ENCODE measurements at regions not wholly inside any gene's neighbourhood (a gene's known extent, or its start where the extent isn't known, plus 50 kb on each side); places are given as distances from the start of the nearest gene placed in this dataset.

GRCh38 chr9:108543251-108543778 lies 312.5 kb downstream of the ACTL7B start:
- DNase-seq = no peak
- Histone ChIP-seq H3K4me1 (ENCODE audit: control extremely low read depth in 1 of 4, control insufficient read depth in 4 of 4, insufficient read depth in 4 of 4, low read length in 3 of 4) (no peaks in the 10 kb centered on the region), H3K36me3 (ENCODE audit: control insufficient read depth in 4 of 4, insufficient read depth in 4 of 4, low read length in 3 of 4) (no peaks in the 10 kb centered on the region), H3K9me3 (ENCODE audit: control extremely low read depth in 1 of 5, control insufficient read depth in 4 of 5, insufficient read depth in 2 of 5, low read depth in 1 of 5, low read length in 4 of 5) (no peaks in the 10 kb centered on the region), H3K4me3 (ENCODE audit: control insufficient read depth in 1 of 7, extremely low read depth in 1 of 7, insufficient read depth in 4 of 7, low read depth in 2 of 7, low read length in 6 of 7) (no peak overlapping the region), H3K27ac (ENCODE audit: insufficient read depth in 1 of 2, low read depth in 1 of 2, low read length in 2 of 2, poor library complexity in 1 of 2, severe bottlenecking in 2 of 2) (no peak overlapping the region), H3K27me3 (replicated peaks in 2 of 5; ENCODE audit: control insufficient read depth in 4 of 5, insufficient read depth in 5 of 5, low read length in 4 of 5) (no peaks in the 10 kb centered on the region)
- CTCF ChIA-PET = interaction anchor here (1.4 to 1.9 kb wide), 2 partner anchors 10 to 23 kb away, joined by 4 to 5 read pairs; no protein-coding TSS in a partner anchor
- POLR2A ChIA-PET = interaction anchor here (0.6 kb wide), 1 partner anchor 1157 kb away, joined by 3 read pairs; no protein-coding TSS in a partner anchor
- 97% methylated on average over 3 of the region's 5 CpGs for WGBS (ENCODE audit: insufficient coverage)

- H3K36me3 ChIP-seq (ENCODE audit: control insufficient read depth in 4 of 4, insufficient read depth in 4 of 4, low read length in 3 of 4) = no peaks in the 10 kb centered on the region
- H3K4me3 ChIP-seq (ENCODE audit: control insufficient read depth in 1 of 7, extremely low read depth in 1 of 7, insufficient read depth in 4 of 7, low read depth in 2 of 7, low read length in 6 of 7) = no peak overlapping the region
- peaks cover 0 to 2% (median 0%) of the 10 kb centered on the region in 5 experiments for H3K9me3 ChIP-seq (ENCODE audit: control extremely low read depth in 1 of 5, control insufficient read depth in 4 of 5, insufficient read depth in 2 of 5, low read depth in 1 of 5, low read length in 4 of 5)
- no peaks in the 10 kb centered on the region for H3K4me1 ChIP-seq (ENCODE audit: control extremely low read depth in 1 of 4, control insufficient read depth in 4 of 4, insufficient read depth in 4 of 4, low read length in 3 of 4)
- DNase-seq = no peak
- ChIA-PET POLR2A (no interaction called here), CTCF (no interaction called here)
- no peaks in the 10 kb centered on the region for H3K27me3 ChIP-seq (replicated peaks in 2 of 5; ENCODE audit: control insufficient read depth in 4 of 5, insufficient read depth in 5 of 5, low read length in 4 of 5)
- 100% methylated on average over 3 of the region's 7 CpGs for WGBS (ENCODE audit: insufficient coverage)
- H3K27ac ChIP-seq (ENCODE audit: insufficient read depth in 1 of 2, low read depth in 1 of 2, low read length in 2 of 2, poor library complexity in 1 of 2, severe bottlenecking in 2 of 2) = no peak overlapping the region
These were observed 318.0 kb downstream of the ACTL7B start for GRCh38 chr9:108537756-108538155.

GRCh38 chr9:108536836-108537601 lies 318.8 kb downstream of the ACTL7B start:
- CTCF ChIA-PET = no interaction called here
- Histone ChIP-seq H3K36me3 (ENCODE audit: control insufficient read depth in 4 of 4, insufficient read depth in 4 of 4, low read length in 3 of 4) (no peaks in the 10 kb centered on the region), H3K4me1 (ENCODE audit: control extremely low read depth in 1 of 4, control insufficient read depth in 4 of 4, insufficient read depth in 4 of 4, low read length in 3 of 4) (no peaks in the 10 kb centered on the region), H3K9me3 (ENCODE audit: control extremely low read depth in 1 of 5, control insufficient read depth in 4 of 5, insufficient read depth in 2 of 5, low read depth in 1 of 5, low read length in 4 of 5) (peaks cover 0 to 2% (median 0%) of the 10 kb centered on the region in 5 experiments), H3K27me3 (replicated peaks in 2 of 5; ENCODE audit: control insufficient read depth in 4 of 5, insufficient read depth in 5 of 5, low read length in 4 of 5) (no peaks in the 10 kb centered on the region), H3K27ac (ENCODE audit: insufficient read depth in 1 of 2, low read depth in 1 of 2, low read length in 2 of 2, poor library complexity in 1 of 2, severe bottlenecking in 2 of 2) (no peak overlapping the region), H3K4me3 (ENCODE audit: control insufficient read depth in 1 of 7, extremely low read depth in 1 of 7, insufficient read depth in 4 of 7, low read depth in 2 of 7, low read length in 6 of 7) (no peak overlapping the region)
- 100% methylated on average over 2 of the region's 2 CpGs for WGBS (ENCODE audit: insufficient coverage)
- no peak for DNase-seq
- POLR2A ChIA-PET = no interaction called here

GRCh38 chr9:108535526-108535925 lies 320.3 kb downstream of the ACTL7B start:
- ChIA-PET POLR2A (no interaction called here), CTCF (interaction anchor here (0.5 to 1.9 kb wide), 3 partner anchors 9 to 738 kb away, joined by 3 to 7 read pairs (median 4); no protein-coding TSS in a partner anchor)
- peaks cover 0 to 2% (median 0%) of the 10 kb centered on the region in 5 experiments for H3K9me3 ChIP-seq (ENCODE audit: control extremely low read depth in 1 of 5, control insufficient read depth in 4 of 5, insufficient read depth in 2 of 5, low read depth in 1 of 5, low read length in 4 of 5)
- WGBS (ENCODE audit: insufficient coverage) = 93% methylated on average over 3 of the region's 3 CpGs
- peak; percentile 6 to 27 (median 20) for DNase-seq
- H3K27ac ChIP-seq (ENCODE audit: insufficient read depth in 1 of 2, low read depth in 1 of 2, low read length in 2 of 2, poor library complexity in 1 of 2, severe bottlenecking in 2 of 2) = no peak overlapping the region
- H3K36me3 ChIP-seq (ENCODE audit: control insufficient read depth in 4 of 4, insufficient read depth in 4 of 4, low read length in 3 of 4) = no peaks in the 10 kb centered on the region
- H3K27me3 ChIP-seq (replicated peaks in 2 of 5; ENCODE audit: control insufficient read depth in 4 of 5, insufficient read depth in 5 of 5, low read length in 4 of 5) = no peaks in the 10 kb centered on the region
- H3K4me1 ChIP-seq (ENCODE audit: control extremely low read depth in 1 of 4, control insufficient read depth in 4 of 4, insufficient read depth in 4 of 4, low read length in 3 of 4) = no peaks in the 10 kb centered on the region
- no peak overlapping the region for H3K4me3 ChIP-seq (ENCODE audit: control insufficient read depth in 1 of 7, extremely low read depth in 1 of 7, insufficient read depth in 4 of 7, low read depth in 2 of 7, low read length in 6 of 7)

- no peaks in the 10 kb centered on the region for H3K4me1 ChIP-seq (ENCODE audit: control extremely low read depth in 1 of 4, control insufficient read depth in 4 of 4, insufficient read depth in 4 of 4, low read length in 3 of 4)
- no peak for DNase-seq
- H3K4me3 ChIP-seq (ENCODE audit: control insufficient read depth in 1 of 7, extremely low read depth in 1 of 7, insufficient read depth in 4 of 7, low read depth in 2 of 7, low read length in 6 of 7) = no peak overlapping the region
- no peaks in the 10 kb centered on the region for H3K36me3 ChIP-seq (ENCODE audit: control insufficient read depth in 4 of 4, insufficient read depth in 4 of 4, low read length in 3 of 4)
- ChIA-PET POLR2A (no interaction called here), CTCF (interaction anchor here (0.5 to 1.9 kb wide), 4 partner anchors 9 to 737 kb away, joined by 3 to 7 read pairs (median 4); no protein-coding TSS in a partner anchor)
- peaks cover 0 to 2% (median 0%) of the 10 kb centered on the region in 5 experiments for H3K9me3 ChIP-seq (ENCODE audit: control extremely low read depth in 1 of 5, control insufficient read depth in 4 of 5, insufficient read depth in 2 of 5, low read depth in 1 of 5, low read length in 4 of 5)
- WGBS (ENCODE audit: insufficient coverage) = no CpG with 5 or more reads among the region's 2 CpGs
- no peaks in the 10 kb centered on the region for H3K27me3 ChIP-seq (replicated peaks in 2 of 5; ENCODE audit: control insufficient read depth in 4 of 5, insufficient read depth in 5 of 5, low read length in 4 of 5)
- H3K27ac ChIP-seq (ENCODE audit: insufficient read depth in 1 of 2, low read depth in 1 of 2, low read length in 2 of 2, poor library complexity in 1 of 2, severe bottlenecking in 2 of 2) = no peak overlapping the region
These were observed 321.0 kb downstream of the ACTL7B start for GRCh38 chr9:108534741-108535140.

GRCh38 chr9:108530141-108530540 lies 325.6 kb downstream of the ACTL7B start:
- H3K27ac ChIP-seq (ENCODE audit: insufficient read depth in 1 of 2, low read depth in 1 of 2, low read length in 2 of 2, poor library complexity in 1 of 2, severe bottlenecking in 2 of 2) = no peak overlapping the region
- WGBS (ENCODE audit: insufficient coverage) = 98% methylated on average over 23 of the region's 29 CpGs

GRCh38 chr9:108528231-108528630 lies 327.6 kb downstream of the ACTL7B start:
- H3K27ac ChIP-seq (ENCODE audit: insufficient read depth in 1 of 2, low read depth in 1 of 2, low read length in 2 of 2, poor library complexity in 1 of 2, severe bottlenecking in 2 of 2) = no peak overlapping the region
- ChIA-PET CTCF (no interaction called here), POLR2A (no interaction called here)
- no peak overlapping the region for H3K4me3 ChIP-seq (ENCODE audit: control insufficient read depth in 1 of 7, extremely low read depth in 1 of 7, insufficient read depth in 4 of 7, low read depth in 2 of 7, low read length in 6 of 7)
- H3K27me3 ChIP-seq (replicated peaks in 2 of 5; ENCODE audit: control insufficient read depth in 4 of 5, insufficient read depth in 5 of 5, low read length in 4 of 5) = no peaks in the 10 kb centered on the region
- DNase-seq = no peak
- 90% methylated on average over 5 of the region's 5 CpGs for WGBS (ENCODE audit: insufficient coverage)
- H3K9me3 ChIP-seq (ENCODE audit: control extremely low read depth in 1 of 5, control insufficient read depth in 4 of 5, insufficient read depth in 2 of 5, low read depth in 1 of 5, low read length in 4 of 5) = no peaks in the 10 kb centered on the region
- no peaks in the 10 kb centered on the region for H3K36me3 ChIP-seq (ENCODE audit: control insufficient read depth in 4 of 4, insufficient read depth in 4 of 4, low read length in 3 of 4)
- H3K4me1 ChIP-seq (ENCODE audit: control extremely low read depth in 1 of 4, control insufficient read depth in 4 of 4, insufficient read depth in 4 of 4, low read length in 3 of 4) = no peaks in the 10 kb centered on the region

More at GRCh38 chr9:108530141-108530540, 325.6 kb downstream of the ACTL7B start:
- Histone ChIP-seq H3K9me3 (ENCODE audit: control extremely low read depth in 1 of 5, control insufficient read depth in 4 of 5, insufficient read depth in 2 of 5, low read depth in 1 of 5, low read length in 4 of 5) (peaks cover 0 to 2% (median 0%) of the 10 kb centered on the region in 5 experiments), H3K4me3 (ENCODE audit: control insufficient read depth in 1 of 7, extremely low read depth in 1 of 7, insufficient read depth in 4 of 7, low read depth in 2 of 7, low read length in 6 of 7) (no peak overlapping the region), H3K36me3 (ENCODE audit: control insufficient read depth in 4 of 4, insufficient read depth in 4 of 4, low read length in 3 of 4) (no peaks in the 10 kb centered on the region), H3K4me1 (ENCODE audit: control extremely low read depth in 1 of 4, control insufficient read depth in 4 of 4, insufficient read depth in 4 of 4, low read length in 3 of 4) (no peaks in the 10 kb centered on the region), H3K27me3 (replicated peaks in 2 of 5; ENCODE audit: control insufficient read depth in 4 of 5, insufficient read depth in 5 of 5, low read length in 4 of 5) (no peaks in the 10 kb centered on the region)
- POLR2A ChIA-PET = no interaction called here
- DNase-seq = no peak
- CTCF ChIA-PET = no interaction called here

Measured in common myeloid progenitor, CD34-positive (primary cell).